Mesothelial cell of epicardium (in vitro differentiated cells): ENCODE measurements at regions not wholly inside any gene's neighbourhood (a gene's known extent, or its start where the extent isn't known, plus 50 kb on each side); places are given as distances from the start of the nearest gene placed in this dataset.

Experiments
- DNase-seq, 2 experiments: peaks; one replicate each; pipeline ENCODE4 v3.0.0; 2021; ENCODE audit warnings: low spot score in 2 of 2; ENCODE audit not compliant: unreplicated experiment in 2 of 2
- H3K27ac Mint-ChIP-seq: 2 replicates; pipeline ENCODE4 v1.8.0; 2021; ENCODE audit warnings: mixed read lengths
- H3K27me3 Mint-ChIP-seq: 2 replicates; pipeline ENCODE4 v1.8.0; 2021; ENCODE audit warnings: low read depth, mixed read lengths
- H3K36me3 Mint-ChIP-seq: 2 replicates; pipeline ENCODE4 v1.8.0; 2021; ENCODE audit warnings: mixed read lengths
- H3K4me1 Mint-ChIP-seq: 2 replicates; pipeline ENCODE4 v1.8.0; 2021; ENCODE audit warnings: mixed read lengths
- H3K4me3 Mint-ChIP-seq: 2 replicates; pipeline ENCODE4 v1.8.0; 2021; ENCODE audit warnings: mild to moderate bottlenecking, moderate library complexity, mixed read lengths
- H3K9me3 Mint-ChIP-seq: 2 replicates; pipeline ENCODE4 v1.8.0; 2021; ENCODE audit warnings: mixed read lengths
- CTCF ChIP-seq: fragments of 200-600 bp; sonication (generic); IDR thresholded peaks from one replicate; pipeline ENCODE4 v1.5.0; 2021; ENCODE audit warnings: antibody characterized with exemption; ENCODE audit not compliant: unreplicated experiment

DNA sequence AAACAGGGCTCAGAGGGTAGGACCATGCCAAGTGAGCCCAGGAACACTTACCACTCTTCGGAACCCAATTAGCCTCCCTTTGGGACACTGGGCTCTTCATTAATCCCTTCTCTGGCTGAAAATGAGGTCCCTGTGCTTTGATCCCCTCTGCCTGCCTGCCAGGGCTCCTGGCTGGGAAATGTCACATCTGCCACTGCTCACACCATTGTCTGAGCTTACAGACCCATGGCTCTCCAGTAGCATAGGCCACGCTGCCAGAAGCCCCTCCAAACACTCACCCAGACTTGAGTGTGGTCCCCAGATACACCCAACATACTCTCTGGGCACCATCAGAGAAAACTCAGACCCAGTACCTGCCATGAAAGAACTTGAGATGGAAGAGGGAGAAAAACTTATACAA lies 287.3 kb downstream of the XXYLT1 start:
- Mint-ChIP-seq H3K27me3 (no peaks in the 10 kb centered on the region), H3K36me3 (no peaks in the 10 kb centered on the region), H3K4me1 (peaks cover 11% of the 10 kb centered on the region), H3K9me3 (peaks cover 9% of the 10 kb centered on the region), H3K4me3 (no peak overlapping the region), H3K27ac (no peak overlapping the region)
- TF ChIP-seq CTCF: no peak
- DNase-seq: peak in 1 of 2 experiments; percentile 11

DNA sequence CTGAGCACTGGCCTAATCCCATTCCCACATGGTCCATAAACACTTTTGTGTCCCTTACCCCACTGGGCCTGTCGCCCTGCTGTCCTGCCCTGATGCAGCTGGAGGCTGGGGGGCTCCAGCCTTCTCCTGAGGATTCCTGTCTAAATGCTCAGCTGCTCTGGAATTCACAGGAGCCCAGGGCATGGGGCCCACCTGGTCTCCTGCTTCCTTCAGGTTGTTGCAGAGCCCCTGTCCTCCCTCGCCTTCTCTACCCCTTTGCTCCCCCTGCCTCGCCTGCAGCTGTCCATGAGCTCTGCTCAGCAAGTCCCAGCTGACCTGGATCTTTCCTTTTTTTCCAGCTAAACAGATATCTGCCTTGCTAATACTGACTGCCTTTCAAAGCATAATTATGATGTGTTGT lies 286.9 kb downstream of the XXYLT1 start:
- Mint-ChIP-seq H3K27ac (no peak overlapping the region), H3K4me1 (peaks cover 11% of the 10 kb centered on the region), H3K27me3 (no peaks in the 10 kb centered on the region), H3K36me3 (no peaks in the 10 kb centered on the region), H3K9me3 (peaks cover 9% of the 10 kb centered on the region), H3K4me3 (peak overlapping the region; percentile 41)
- peak in 1 of 2 experiments; percentile 33 for DNase-seq
- TF ChIP-seq CTCF: no peak

DNA sequence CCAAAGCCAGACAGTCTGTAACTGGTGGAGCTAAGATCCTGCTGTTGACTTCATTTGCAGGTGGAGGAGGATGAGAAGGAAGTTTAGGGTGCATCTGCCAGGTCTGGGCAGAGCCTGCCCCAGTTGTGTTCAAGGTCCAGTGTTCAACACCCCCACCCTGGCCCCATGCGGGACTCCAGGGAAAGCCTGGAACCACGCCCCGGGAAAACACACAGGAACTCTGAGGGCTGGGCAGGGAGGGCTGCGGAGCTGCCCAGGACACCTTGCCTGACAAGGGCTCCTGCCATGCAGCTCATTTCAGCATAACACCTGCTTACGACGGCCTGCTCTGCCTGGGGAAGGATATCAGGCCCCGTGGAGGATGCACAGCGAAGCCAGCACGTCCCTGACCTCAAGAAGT lies 286.3 kb downstream of the XXYLT1 start:
- Mint-ChIP-seq H3K27ac (no peak overlapping the region), H3K36me3 (no peaks in the 10 kb centered on the region), H3K9me3 (peaks cover 9% of the 10 kb centered on the region), H3K4me3 (peak overlapping the region; percentile 47), H3K4me1 (peaks cover 11% of the 10 kb centered on the region), H3K27me3 (no peaks in the 10 kb centered on the region)
- peak in 1 of 2 experiments; percentile 37 for DNase-seq
- no peak for TF ChIP-seq CTCF

GRCh38 chr3:194985031-194985578 lies 285.9 kb downstream of the XXYLT1 start:
- no peak overlapping the region for H3K27ac Mint-ChIP-seq
- H3K36me3 Mint-ChIP-seq: no peaks in the 10 kb centered on the region
- H3K9me3 Mint-ChIP-seq: peaks cover 9% of the 10 kb centered on the region
- H3K4me3 Mint-ChIP-seq: peak overlapping the region; percentile 47
- TF ChIP-seq CTCF: no peak
- peaks cover 11% of the 10 kb centered on the region for H3K4me1 Mint-ChIP-seq
- no peaks in the 10 kb centered on the region for H3K27me3 Mint-ChIP-seq
- peak in 1 of 2 experiments; percentile 60 for DNase-seq

DNA sequence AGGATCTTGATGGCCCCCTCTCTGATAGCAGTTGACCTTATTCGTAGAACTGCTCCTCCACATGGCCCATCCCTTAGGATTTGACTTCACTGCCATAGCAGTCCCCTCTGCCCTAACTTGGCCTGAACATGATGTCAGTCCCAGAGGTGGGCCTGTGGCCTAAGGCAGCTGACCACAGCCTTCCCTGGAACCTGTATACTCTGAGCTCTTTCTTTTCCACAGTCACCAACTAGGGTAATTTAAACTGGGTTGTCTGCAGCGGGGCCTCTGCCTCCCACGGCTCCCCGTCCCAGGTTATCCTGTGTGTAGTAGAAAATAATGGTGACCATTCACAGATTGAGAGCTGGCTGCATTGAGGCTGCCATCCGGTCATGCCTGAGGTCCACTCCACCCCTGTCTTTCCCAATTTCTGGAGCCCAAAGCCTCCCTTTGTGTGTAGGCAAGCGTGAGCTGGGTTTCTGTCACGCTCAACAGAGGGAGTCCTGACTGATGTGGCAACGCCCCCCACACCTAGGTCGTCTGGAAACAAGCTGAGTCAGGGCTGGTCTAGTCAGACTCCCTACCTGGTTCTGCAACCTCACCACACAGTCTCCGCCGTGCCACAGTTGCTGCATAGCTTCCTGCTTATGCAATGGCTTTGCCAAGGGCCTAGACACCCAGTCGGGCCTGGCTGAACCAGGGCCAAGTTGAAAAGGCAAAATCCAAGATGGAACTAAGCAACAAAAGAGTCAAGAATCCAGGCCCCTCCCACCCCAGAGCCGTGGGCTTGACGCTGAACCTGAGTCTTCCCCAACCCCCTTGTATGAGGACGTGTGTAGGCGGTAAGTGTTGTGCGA lies 284.5 kb downstream of the XXYLT1 start:
- no peak overlapping the region for H3K4me3 Mint-ChIP-seq
- peaks cover 11% of the 10 kb centered on the region for H3K4me1 Mint-ChIP-seq
- peaks cover 9% of the 10 kb centered on the region for H3K9me3 Mint-ChIP-seq
- no peaks in the 10 kb centered on the region for H3K27me3 Mint-ChIP-seq
- H3K27ac Mint-ChIP-seq: no peak overlapping the region
- peak in 1 of 2 experiments; percentile 21 for DNase-seq
- no peaks in the 10 kb centered on the region for H3K36me3 Mint-ChIP-seq
- no peak for TF ChIP-seq CTCF
